ENCODE measurements at regions not wholly inside any gene's neighbourhood (a gene's known extent, or its start where the extent isn't known, plus 50 kb on each side); places are given as distances from the start of the nearest gene placed in this dataset.

- TF ChIP-seq CTCF (IDR thresholded peaks at IDR 0.05; ENCODE audit: low read length) = no peak
- no peak for TF ChIP-seq EZH2 (IDR thresholded peaks at IDR 0.05; ENCODE audit: borderline replicate concordance, low read length)
Observed at GRCh38 chr11:72521664-72522063, 87.3 kb upstream of the CLPB start.
